ENCODE measurements at regions not wholly inside any gene's neighbourhood (a gene's known extent, or its start where the extent isn't known, plus 50 kb on each side); places are given as distances from the start of the nearest gene placed in this dataset.

DNA sequence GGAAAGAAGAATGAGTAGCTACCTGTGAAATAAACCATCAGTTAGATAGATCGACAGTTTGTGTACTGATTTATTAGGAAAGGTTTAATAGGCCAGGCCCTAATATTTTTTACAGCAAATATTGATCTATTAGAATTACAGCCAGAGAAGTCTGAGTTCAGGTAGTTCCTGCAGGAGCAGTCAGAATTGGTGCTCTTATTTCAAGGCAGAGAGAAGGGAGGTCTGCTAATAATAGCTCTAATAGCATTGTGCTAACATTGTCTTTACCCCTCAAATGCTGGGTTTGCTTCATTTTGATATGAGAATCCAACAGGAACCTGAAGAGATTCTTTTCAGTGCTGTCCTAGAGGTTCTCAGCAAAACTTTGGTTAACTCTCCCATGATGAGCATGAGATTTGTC lies 343.8 kb upstream of the NAV3 start (continued):
- TF ChIP-seq ASH2L (IDR thresholded peaks at IDR 0.05; ENCODE audit: borderline replicate concordance, low read depth) (no peak), JUND (IDR thresholded peaks at IDR 0.05; ENCODE audit: low read depth, low read length) (no peak)

DNA sequence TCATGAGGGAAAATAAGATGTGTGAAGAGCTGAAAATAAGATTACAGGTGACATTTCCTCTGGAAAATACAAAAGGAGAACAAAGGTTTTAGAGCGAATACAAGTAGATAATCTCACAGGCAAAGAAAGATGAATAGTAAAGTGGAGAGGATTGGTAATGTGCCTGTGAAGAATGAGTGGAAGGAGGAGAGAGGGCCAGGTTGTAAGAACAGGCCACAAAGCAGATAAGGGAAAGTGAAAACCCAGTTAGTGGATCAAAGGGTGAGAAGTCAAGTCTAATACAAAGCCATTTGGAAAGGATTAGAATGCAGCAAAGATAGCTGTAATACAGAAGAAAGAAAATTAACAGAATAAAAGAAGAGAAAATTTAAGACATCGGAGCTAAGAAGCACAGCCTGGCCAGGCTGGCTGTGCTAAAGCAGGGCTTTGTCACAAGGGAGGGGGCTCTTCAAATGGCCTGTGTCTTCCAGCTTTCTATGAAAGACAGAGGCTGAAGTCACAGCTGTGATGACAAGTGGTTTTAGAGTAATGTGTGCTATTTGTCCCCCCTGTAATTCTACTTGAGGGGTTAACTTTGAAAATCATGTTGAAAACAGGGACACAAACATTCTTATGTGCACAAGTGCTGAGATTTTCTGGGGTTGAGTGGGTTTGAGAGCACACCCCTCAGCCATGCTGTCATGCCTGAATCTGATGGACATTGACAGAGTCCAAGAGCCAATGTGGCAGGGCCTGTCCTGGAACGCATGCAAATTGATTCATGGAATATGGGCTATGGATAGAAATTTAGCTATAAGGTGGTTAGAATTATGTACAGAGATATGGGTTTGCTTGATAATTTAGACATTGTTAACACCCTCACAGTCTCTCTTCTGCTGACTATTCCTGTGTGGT lies 344.5 kb upstream of the NAV3 start:
- no peaks in the 10 kb centered on the region for H3K9me3 ChIP-seq (replicated peaks; ENCODE audit: control insufficient read depth, insufficient read depth, low read length)
- no peak for FAIRE-seq
- no peak for ATAC-seq
- in situ Hi-C loops (cut with MboI): no loop called here
- RAD21 ChIA-PET (ENCODE audit: unreplicated experiment): interaction anchor here (1.3 kb wide), 1 partner anchor 8 kb away, joined by 3 read pairs; no protein-coding TSS in a partner anchor
- intact Hi-C loops (cut with micrococcal nuclease; ENCODE audit: unreplicated experiment): no loop called here
- H3K79me2 ChIP-seq (ENCODE audit: control insufficient read depth, insufficient read depth, low read length): no peaks in the 10 kb centered on the region
- BruUV-seq (replicated peaks): no TSS peak
- no peak overlapping the region for H3K9ac ChIP-seq (ENCODE audit: control insufficient read depth, insufficient read depth, low read length)
- H3K4me3 ChIP-seq: no peak overlapping the region
- H3K27me3 ChIP-seq (replicated peaks in 1 of 2; ENCODE audit: control insufficient read depth in 2 of 2, insufficient read depth in 2 of 2, low read length in 1 of 2): no peaks in the 10 kb centered on the region
- CTCF ChIA-PET: interaction anchor here (1.1 kb wide), 1 partner anchor 12 kb away, joined by 3 read pairs; no protein-coding TSS in a partner anchor
- DNase-seq (ENCODE audit: low read depth, low spot score): no peak
- no peak overlapping the region for H3K27ac ChIP-seq (ENCODE audit: control insufficient read depth, insufficient read depth)
- POLR2A ChIA-PET: no interaction called here
- SMC1A ChIA-PET (ENCODE audit: uncharacterized antibody, unreplicated experiment): interaction anchor here (0.7 to 1.6 kb wide), 2 partner anchors 12 to 128 kb away, joined by 3 to 5 read pairs; no protein-coding TSS in a partner anchor
- no peak overlapping the region for H3K4me2 ChIP-seq (ENCODE audit: control insufficient read depth, insufficient read depth)
- no peak for TF ChIP-seq SIX5 (IDR thresholded peaks at IDR 0.05; ENCODE audit: low read depth, low read length, severe bottlenecking)
- TF ChIP-seq, protein P1, sequence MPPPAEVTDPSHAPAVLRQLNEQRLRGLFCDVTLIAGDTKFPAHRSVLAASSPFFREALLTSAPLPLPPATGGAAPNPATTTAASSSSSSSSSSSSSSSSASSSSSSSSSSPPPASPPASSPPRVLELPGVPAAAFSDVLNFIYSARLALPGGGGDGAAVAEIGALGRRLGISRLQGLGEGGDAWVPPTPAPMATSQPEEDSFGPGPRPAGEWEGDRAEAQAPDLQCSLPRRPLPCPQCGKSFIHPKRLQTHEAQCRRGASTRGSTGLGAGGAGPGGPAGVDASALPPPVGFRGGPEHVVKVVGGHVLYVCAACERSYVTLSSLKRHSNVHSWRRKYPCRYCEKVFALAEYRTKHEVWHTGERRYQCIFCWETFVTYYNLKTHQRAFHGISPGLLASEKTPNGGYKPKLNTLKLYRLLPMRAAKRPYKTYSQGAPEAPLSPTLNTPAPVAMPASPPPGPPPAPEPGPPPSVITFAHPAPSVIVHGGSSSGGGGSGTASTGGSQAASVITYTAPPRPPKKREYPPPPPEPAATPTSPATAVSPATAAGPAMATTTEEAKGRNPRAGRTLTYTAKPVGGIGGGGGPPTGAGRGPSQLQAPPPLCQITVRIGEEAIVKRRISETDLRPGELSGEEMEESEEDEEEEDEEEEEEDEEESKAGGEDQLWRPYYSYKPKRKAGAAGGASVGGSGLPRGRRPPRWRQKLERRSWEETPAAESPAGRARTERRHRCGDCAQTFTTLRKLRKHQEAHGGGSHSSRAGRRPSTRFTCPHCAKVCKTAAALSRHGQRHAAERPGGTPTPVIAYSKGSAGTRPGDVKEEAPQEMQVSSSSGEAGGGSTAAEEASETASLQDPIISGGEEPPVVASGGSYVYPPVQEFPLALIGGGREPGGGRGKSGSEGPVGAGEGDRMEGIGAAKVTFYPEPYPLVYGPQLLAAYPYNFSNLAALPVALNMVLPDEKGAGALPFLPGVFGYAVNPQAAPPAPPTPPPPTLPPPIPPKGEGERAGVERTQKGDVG (CRISPR knock-in tag; IDR thresholded peaks at IDR 0.05): no peak
- no peak for TF ChIP-seq MYB (IDR thresholded peaks at IDR 0.05; ENCODE audit: borderline replicate concordance, low read depth, low read length)
- no peak for TF ChIP-seq RELA (IDR thresholded peaks at IDR 0.05; ENCODE audit: borderline replicate concordance, partially characterized antibody)
- no peak for TF ChIP-seq ESRRA (IDR thresholded peaks at IDR 0.05; ENCODE audit: low read length)
- 0% methylated on average over 3 of the region's 3 CpGs for WGBS (ENCODE audit: insufficient coverage, insufficient replicate concordance, low lambda C conversion rate, missing lambda C conversion rate)
- H3K4me1 ChIP-seq (ENCODE audit: control insufficient read depth, insufficient read depth, low read length): no peaks in the 10 kb centered on the region
- H2AFZ ChIP-seq (ENCODE audit: control insufficient read depth, low read depth, low read length): no peak overlapping the region
- H4K20me1 ChIP-seq (ENCODE audit: control insufficient read depth, insufficient read depth): no peaks in the 10 kb centered on the region
- H3K36me3 ChIP-seq (ENCODE audit: control insufficient read depth in 2 of 2, insufficient read depth in 2 of 2, low read length in 1 of 2): no peaks in the 10 kb centered on the region

Data from GM12878 (cell line).